ENCODE measurements at regions not wholly inside any gene's neighbourhood (a gene's known extent, or its start where the extent isn't known, plus 50 kb on each side); places are given as distances from the start of the nearest gene placed in this dataset.

DNA sequence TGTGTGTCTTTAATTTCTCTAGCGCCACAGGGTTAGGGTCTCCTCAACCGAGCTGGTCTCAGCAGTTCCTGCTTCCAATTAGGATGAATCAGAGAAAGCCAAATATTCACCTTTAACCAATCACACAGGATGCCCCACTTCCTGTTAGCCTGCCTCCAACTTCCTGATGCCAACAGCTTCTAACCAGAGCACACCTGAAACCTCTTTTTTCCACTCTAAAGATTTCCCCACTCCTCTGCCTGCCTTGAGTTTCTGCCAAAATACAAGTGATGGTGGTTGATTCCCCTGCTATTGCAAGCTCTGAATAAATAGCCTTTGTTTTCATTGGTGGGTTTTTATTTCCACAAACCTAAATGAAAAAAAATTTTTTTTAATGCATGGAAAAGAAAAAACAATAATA is 144.7 kb upstream of the UST start:
- ATAC-seq (ENCODE audit: low read depth): no peak
- Mint-ChIP-seq H3K4me3 (no peak overlapping the region), H3K27me3 (no peaks in the 10 kb centered on the region), H3K27ac (no peak overlapping the region), H3K9me3 (peaks cover 11% of the 10 kb centered on the region), H3K36me3 (ENCODE audit: low read depth) (no peaks in the 10 kb centered on the region), H3K4me1 (peaks cover under 1% of the 10 kb centered on the region)
- TF ChIP-seq, protein P1, sequence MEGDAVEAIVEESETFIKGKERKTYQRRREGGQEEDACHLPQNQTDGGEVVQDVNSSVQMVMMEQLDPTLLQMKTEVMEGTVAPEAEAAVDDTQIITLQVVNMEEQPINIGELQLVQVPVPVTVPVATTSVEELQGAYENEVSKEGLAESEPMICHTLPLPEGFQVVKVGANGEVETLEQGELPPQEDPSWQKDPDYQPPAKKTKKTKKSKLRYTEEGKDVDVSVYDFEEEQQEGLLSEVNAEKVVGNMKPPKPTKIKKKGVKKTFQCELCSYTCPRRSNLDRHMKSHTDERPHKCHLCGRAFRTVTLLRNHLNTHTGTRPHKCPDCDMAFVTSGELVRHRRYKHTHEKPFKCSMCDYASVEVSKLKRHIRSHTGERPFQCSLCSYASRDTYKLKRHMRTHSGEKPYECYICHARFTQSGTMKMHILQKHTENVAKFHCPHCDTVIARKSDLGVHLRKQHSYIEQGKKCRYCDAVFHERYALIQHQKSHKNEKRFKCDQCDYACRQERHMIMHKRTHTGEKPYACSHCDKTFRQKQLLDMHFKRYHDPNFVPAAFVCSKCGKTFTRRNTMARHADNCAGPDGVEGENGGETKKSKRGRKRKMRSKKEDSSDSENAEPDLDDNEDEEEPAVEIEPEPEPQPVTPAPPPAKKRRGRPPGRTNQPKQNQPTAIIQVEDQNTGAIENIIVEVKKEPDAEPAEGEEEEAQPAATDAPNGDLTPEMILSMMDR (IDR thresholded peaks at IDR 0.05): no peak
- intact Hi-C loops (cut with micrococcal nuclease): no loop called here
- POLR2A ChIA-PET: no interaction called here
- CTCF ChIA-PET: no interaction called here
- no peak for DNase-seq

DNA sequence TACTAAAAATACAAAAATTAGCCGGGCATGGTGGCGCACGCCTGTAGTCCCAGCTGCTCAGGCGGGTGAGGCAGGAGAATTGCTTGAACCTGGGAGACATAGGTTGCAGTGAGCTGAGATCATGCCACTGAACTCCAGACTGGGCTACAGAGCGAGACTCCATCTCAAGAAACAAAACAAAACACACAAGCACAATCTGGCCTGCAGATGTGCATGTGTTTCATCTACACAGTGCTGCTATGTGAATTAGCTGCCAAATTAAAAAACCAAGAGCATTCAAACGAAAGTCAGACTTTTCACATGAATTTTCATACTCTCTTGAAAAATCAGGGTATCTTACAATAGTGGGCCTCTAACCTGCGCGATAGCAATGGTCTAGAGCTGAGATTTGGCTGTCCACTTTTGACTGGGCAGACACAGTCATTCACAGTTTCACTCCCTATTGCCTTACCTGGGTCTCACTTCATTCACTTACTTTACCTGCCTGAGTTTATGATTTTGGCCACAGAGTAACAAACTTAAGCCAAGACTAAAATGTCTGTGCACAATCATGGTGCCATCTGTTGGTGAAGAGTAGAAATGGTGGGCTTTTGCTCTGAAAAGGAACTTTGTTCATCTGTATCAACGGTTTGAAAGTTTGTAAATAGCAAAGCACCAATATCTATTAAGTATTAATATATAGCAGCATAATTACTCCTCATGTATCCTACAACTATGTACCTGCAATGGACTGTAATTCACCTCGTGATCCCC is 138.5 kb upstream of the UST start:
- Mint-ChIP-seq H3K27me3 (no peaks in the 10 kb centered on the region), H3K27ac (no peak overlapping the region), H3K9me3 (no peaks in the 10 kb centered on the region), H3K36me3 (ENCODE audit: low read depth) (no peaks in the 10 kb centered on the region), H3K4me3 (no peak overlapping the region), H3K4me1 (no peaks in the 10 kb centered on the region)
- TF ChIP-seq, protein P1 (IDR thresholded peaks at IDR 0.05): no peak
- ChIA-PET CTCF (interaction anchor here (1.0 kb wide), 1 partner anchor 48 kb away, joined by 3 read pairs; no protein-coding TSS in a partner anchor), POLR2A (interaction anchor here (0.7 kb wide), 1 partner anchor 44 kb away, joined by 4 read pairs; no protein-coding TSS in a partner anchor)
- ATAC-seq (ENCODE audit: low read depth) (no peak), DNase-seq (no peak)
- intact Hi-C loops (cut with micrococcal nuclease): loop anchor here (1.0 to 5.0 kb wide), 2 partner anchors 39 to 49 kb away; no protein-coding TSS in a partner anchor

DNA sequence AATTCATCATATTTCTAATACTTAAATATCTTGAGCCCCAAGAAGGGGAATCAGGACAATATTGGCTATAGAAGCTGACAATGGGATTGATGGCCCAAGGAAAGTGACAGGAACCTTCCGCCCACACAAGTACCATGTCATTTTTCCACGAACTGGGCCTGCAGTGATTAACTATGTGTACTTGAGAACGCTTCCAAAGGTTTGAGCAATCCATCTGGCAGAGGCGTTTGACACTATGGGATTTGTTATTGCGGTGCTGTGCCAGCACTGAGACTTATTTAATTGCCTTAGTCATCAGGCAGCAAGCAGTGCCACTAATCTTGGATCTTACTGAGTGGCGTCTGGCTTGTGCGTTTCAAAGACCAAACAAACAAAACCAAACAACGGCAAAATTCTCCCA is 135.6 kb upstream of the UST start:
- TF ChIP-seq, protein P1 (IDR thresholded peaks at IDR 0.05): no peak
- H3K9me3 Mint-ChIP-seq: no peaks in the 10 kb centered on the region
- CTCF ChIA-PET: no interaction called here
- no peaks in the 10 kb centered on the region for H3K36me3 Mint-ChIP-seq (ENCODE audit: low read depth)
- H3K27me3 Mint-ChIP-seq: no peaks in the 10 kb centered on the region
- POLR2A ChIA-PET: no interaction called here
- DNase-seq: no peak
- no peaks in the 10 kb centered on the region for H3K4me1 Mint-ChIP-seq
- H3K4me3 Mint-ChIP-seq: no peak overlapping the region
- ATAC-seq (ENCODE audit: low read depth): no peak
- intact Hi-C loops (cut with micrococcal nuclease): no loop called here
- no peak overlapping the region for H3K27ac Mint-ChIP-seq

- Mint-ChIP-seq H3K9me3 (no peaks in the 10 kb centered on the region), H3K27ac (no peak overlapping the region), H3K4me1 (no peaks in the 10 kb centered on the region), H3K27me3 (no peaks in the 10 kb centered on the region), H3K4me3 (no peak overlapping the region), H3K36me3 (ENCODE audit: low read depth) (no peaks in the 10 kb centered on the region)
- TF ChIP-seq, protein P1 (IDR thresholded peaks at IDR 0.05): no peak
- DNase-seq (no peak), ATAC-seq (ENCODE audit: low read depth) (no peak)
- CTCF ChIA-PET: interaction anchor here (1.4 kb wide), 1 partner anchor 34 kb away, joined by 3 read pairs; no protein-coding TSS in a partner anchor
- intact Hi-C loops (cut with micrococcal nuclease): no loop called here
- POLR2A ChIA-PET: no interaction called here
These were observed 134.8 kb upstream of the UST start for GRCh38 chr6:148612043-148612442.

DNA sequence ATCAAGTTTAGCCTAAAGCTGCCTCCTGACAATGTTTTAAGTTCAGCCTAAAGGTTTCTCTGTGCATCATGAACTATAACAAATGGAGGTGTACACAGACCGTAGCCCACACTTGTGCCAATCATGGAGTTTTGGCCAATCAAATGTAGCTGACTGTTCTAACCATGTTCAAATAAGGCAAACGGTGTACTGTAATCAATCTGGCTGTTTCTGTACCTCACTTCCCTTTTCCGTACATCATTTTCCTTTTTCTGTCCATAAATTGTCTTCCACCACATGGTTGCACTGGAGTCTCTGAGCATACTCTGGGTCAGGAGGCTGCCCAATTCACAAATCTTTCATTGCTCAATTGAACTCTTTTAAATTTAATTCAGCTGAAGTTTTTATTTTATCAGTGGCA is 132.2 kb upstream of the UST start:
- no peak for DNase-seq
- Mint-ChIP-seq H3K4me1 (no peaks in the 10 kb centered on the region), H3K27me3 (no peaks in the 10 kb centered on the region), H3K9me3 (no peaks in the 10 kb centered on the region), H3K4me3 (no peak overlapping the region), H3K36me3 (ENCODE audit: low read depth) (no peaks in the 10 kb centered on the region), H3K27ac (no peak overlapping the region)
- TF ChIP-seq, protein P1 (IDR thresholded peaks at IDR 0.05): no peak
- ATAC-seq (ENCODE audit: low read depth): no peak
- ChIA-PET POLR2A (no interaction called here), CTCF (no interaction called here)
- intact Hi-C loops (cut with micrococcal nuclease): no loop called here

All from activated B cell treated with CpG ODN at 0.5 μM for 24 hours (primary cell).